HCT116 (cell line): ENCODE measurements at regions not wholly inside any gene's neighbourhood (a gene's known extent, or its start where the extent isn't known, plus 50 kb on each side); places are given as distances from the start of the nearest gene placed in this dataset.

Experiments used
- ATAC-seq: fragments of 200-7000 bp; cut with Tn5 transposase; 2 replicates; pipeline ENCODE4 v1.9.1; 2020; ENCODE audit warnings: mild to moderate bottlenecking, moderate library complexity
- BruUV-seq: library from RNA; stranded (reverse); fragments of 400-500 nt; replicated peaks from 2 replicates; lab custom pipeline; 2021; lab: Mats Ljungman, UMichigan
- CTCF ChIA-PET: fragments of 300-600 bp; sonication (Branson Sonifier 250); formaldehyde crosslinking; loops from one replicate; lab custom pipeline; 2021; ENCODE audit warnings: antibody characterized with exemption; lab: Charles Lee
- POLR2A ChIA-PET: fragments of 300-600, 350-600 bp; sonication (Branson Sonifier 250); formaldehyde crosslinking; loops from one replicate; lab custom pipeline; 2021; ENCODE audit warnings: antibody characterized with exemption; lab: Charles Lee
- RAD21 ChIA-PET, 2 experiments: fragments of 300-600 bp; sonication (Branson Sonifier 250); formaldehyde crosslinking; loops; one replicate each; lab custom pipeline; 2023; ENCODE audit warnings: low total read pairs in 2 of 2; ENCODE audit not compliant: uncharacterized antibody in 2 of 2, unreplicated experiment in 2 of 2, low non-redundant PET in 1 of 2; lab: Charles Lee
- DNase-seq: peaks from one replicate; pipeline ENCODE4 v3.0.0-alpha.2; 2010; ENCODE audit warnings: low read depth, low spot score
- H2AFZ ChIP-seq: fragments of 200-600 bp; shearing (Covaris generic), sonication (generic); 2 replicates; pipeline ENCODE4 v1.6.1; 2017; ENCODE audit warnings: low read depth, mixed run types, mixed read lengths, antibody characterized with exemption, low read length; ENCODE audit not compliant: poor library complexity, severe bottlenecking
- H3K27ac ChIP-seq: 2 replicates; pipeline ENCODE4 v1.5.1; 2012; ENCODE audit warnings: low read depth, low read length
- H3K27me3 ChIP-seq: fragments of 200-600 bp; sonication (generic); 2 replicates; pipeline ENCODE4 v1.6.1; 2016; ENCODE audit warnings: mixed run types, low read length, mixed read lengths; ENCODE audit not compliant: insufficient read depth
- H3K36me3 ChIP-seq, 2 experiments: fragments of 200-500 bp in 1 of 2; fragments of 200-600 bp in 1 of 2; sonication (Bioruptor generic) in 1 of 2; sonication (generic) in 1 of 2; 2 replicates each; pipeline versions ENCODE4 v1.5.1 to v1.6.1; 2014 to 2016; ENCODE audit warnings: low read length in 2 of 2, inconsistent platforms in 1 of 2, mixed read lengths in 1 of 2, mixed run types in 1 of 2; ENCODE audit not compliant: insufficient read depth in 2 of 2, control insufficient read depth in 1 of 2
- H3K4me1 ChIP-seq, 2 experiments: fragments of 200-600 bp in 1 of 2; sonication (generic) in 1 of 2; 2 replicates each; pipeline versions ENCODE4 v1.5.1 to v1.6.1; 2012 to 2017; ENCODE audit warnings: low read length in 2 of 2, inconsistent platforms in 1 of 2, mild to moderate bottlenecking in 1 of 2, mixed read lengths in 1 of 2, mixed run types in 1 of 2, moderate library complexity in 1 of 2; ENCODE audit not compliant: insufficient read depth in 2 of 2, control insufficient read depth in 1 of 2
- H3K4me2 ChIP-seq: fragments of 200-600 bp; sonication (generic); 2 replicates; pipeline ENCODE4 v1.6.1; 2017; ENCODE audit warnings: mixed run types, low read length, mixed read lengths
- H3K4me3 ChIP-seq, 2 experiments: fragments of 200-600 bp in 1 of 2; sonication (generic) in 1 of 2; replicated peaks in 1 of 2; 2 replicates each; pipeline ENCODE4 v1.5.1; 2011 to 2016; ENCODE audit warnings: low read length in 2 of 2, control low read depth in 1 of 2, low read depth in 1 of 2, mild to moderate bottlenecking in 1 of 2, mixed read lengths in 1 of 2, mixed run types in 1 of 2
- H3K79me2 ChIP-seq: fragments of 200-600 bp; sonication (generic); 2 replicates; pipeline ENCODE4 v1.6.1; 2017; ENCODE audit warnings: mild to moderate bottlenecking, mixed run types, low read length, moderate library complexity, mixed read lengths; ENCODE audit not compliant: insufficient read depth
- H3K9ac ChIP-seq: fragments of 200-600 bp; sonication (generic); 2 replicates; pipeline ENCODE4 v1.6.1; 2016; ENCODE audit warnings: low read length, mixed read lengths
- H3K9me2 ChIP-seq: fragments of 200-600 bp; sonication (generic), shearing (Covaris generic); 2 replicates; pipeline ENCODE4 v1.6.1; 2017; ENCODE audit warnings: mixed run types, mild to moderate bottlenecking, moderate library complexity; ENCODE audit not compliant: insufficient read depth
- H3K9me3 ChIP-seq, 2 experiments: fragments of 200-500 bp in 1 of 2; fragments of 200-600 bp in 1 of 2; sonication (Bioruptor generic) in 1 of 2; sonication (generic) in 1 of 2; 2 replicates each; pipeline ENCODE4 v1.6.1; 2014 to 2017; ENCODE audit warnings: low read length in 2 of 2, mixed read lengths in 2 of 2, inconsistent platforms in 1 of 2, low read depth in 1 of 2, mild to moderate bottlenecking in 1 of 2, mixed run types in 1 of 2, moderate library complexity in 1 of 2; ENCODE audit not compliant: control insufficient read depth in 1 of 2, insufficient read depth in 1 of 2
- H4K20me1 ChIP-seq: fragments of 200-600 bp; sonication (generic), shearing (Covaris generic); 2 replicates; pipeline ENCODE4 v1.6.1; 2017; ENCODE audit warnings: mixed run types, mild to moderate bottlenecking, moderate library complexity; ENCODE audit not compliant: insufficient read depth
- CBX3 ChIP-seq: IDR thresholded peaks from 2 replicates; pipeline ENCODE4 v1.6.1; 2012; ENCODE audit warnings: low read depth
- ELF1 ChIP-seq: IDR thresholded peaks from 2 replicates; pipeline ENCODE4 v1.6.1; 2012; ENCODE audit warnings: low read depth, borderline replicate concordance
- EZH2 ChIP-seq: fragments of 200-600 bp; sonication (generic); IDR thresholded peaks from 2 replicates; pipeline ENCODE4 v1.6.1; 2017; ENCODE audit warnings: antibody characterized with exemption, mixed run types
- EZH2phosphoT487 ChIP-seq: fragments of 200-600 bp; IDR thresholded peaks from 2 replicates; pipeline ENCODE4 v1.6.1; 2018; ENCODE audit warnings: antibody characterized with exemption, borderline replicate concordance
- POLR2A ChIP-seq: IDR thresholded peaks from 2 replicates; pipeline ENCODE4 v1.7.0; 2011; ENCODE audit warnings: borderline replicate concordance; ENCODE audit not compliant: insufficient read depth, insufficient read length; ENCODE audit errors: extremely low read depth
- POLR2AphosphoS5 ChIP-seq: IDR thresholded peaks from 2 replicates; pipeline ENCODE4 v1.6.1; 2011; ENCODE audit warnings: mild to moderate bottlenecking, low read depth, low read length, moderate library complexity
- RAD21 ChIP-seq: IDR thresholded peaks from 2 replicates; pipeline ENCODE4 v1.6.1; 2012; ENCODE audit warnings: low read depth, mild to moderate bottlenecking
- SRF ChIP-seq: IDR thresholded peaks from 2 replicates; pipeline ENCODE4 v1.6.1; 2012; ENCODE audit warnings: low read depth
- TCF7L2 ChIP-seq: IDR thresholded peaks from 2 replicates; pipeline ENCODE4 v1.7.0; 2011; ENCODE audit warnings: borderline replicate concordance, inconsistent platforms; ENCODE audit not compliant: insufficient read depth, insufficient read length; ENCODE audit errors: extremely low read depth
- ZFX ChIP-seq: fragments of 450-650 bp; IDR thresholded peaks from 2 replicates; pipeline ENCODE4 v1.6.1; 2017
- ZNF274 ChIP-seq: fragments of 200-500 bp; sonication (Bioruptor generic); IDR thresholded peaks from 2 replicates; pipeline ENCODE4 v1.6.1; 2014; ENCODE audit warnings: mild to moderate bottlenecking, low read depth, low read length, inconsistent platforms
- intact Hi-C: fragments of 100-400 bp; cut with micrococcal nuclease; formaldehyde crosslinking; loops from 2 replicates; pipeline ENCODE4 v1.10.0; 2022
- TF ChIP-seq, protein P1 (sequence below): IDR thresholded peaks from 2 replicates; pipeline ENCODE4 v1.6.1; 2012
- TF ChIP-seq, protein P2 (sequence below), 3 experiments: fragments of 200-600 bp in 1 of 3; sonication (generic) in 1 of 3; IDR thresholded peaks in 2 of 3; conservative IDR thresholded peaks in 1 of 3; 2 replicates each; pipeline ENCODE4 v1.5.1; 2012 to 2017; ENCODE audit warnings: low read depth in 2 of 3, low read length in 2 of 3, antibody characterized with exemption in 1 of 3, borderline replicate concordance in 1 of 3, control low read depth in 1 of 3, mild to moderate bottlenecking in 1 of 3, mixed read lengths in 1 of 3, mixed run types in 1 of 3, moderate library complexity in 1 of 3; ENCODE audit not compliant: insufficient read depth in 1 of 3

- ChIA-PET RAD21 (no interaction called here), POLR2A (no interaction called here), CTCF (no interaction called here)
- BruUV-seq, result no TSS peak
- DNase-seq (no peak), ATAC-seq (no peak)
- H3K36me3 ChIP-seq, result no peaks in the 10 kb centered on the region
- H3K9ac ChIP-seq, result no peak overlapping the region
- no peak overlapping the region for H3K4me2 ChIP-seq
- peaks cover 3 to 10% of the 10 kb centered on the region in 2 experiments; a peak in 3 of 4 replicates for H3K4me1 ChIP-seq
- no peaks in the 10 kb centered on the region for H3K27me3 ChIP-seq
- no peaks in the 10 kb centered on the region for H3K79me2 ChIP-seq
- intact Hi-C loops, result loop anchor here (10.0 kb wide), 1 partner anchor 310 kb away; no protein-coding TSS in a partner anchor
- no peak overlapping the region for H2AFZ ChIP-seq
- no peaks in the 10 kb centered on the region for H4K20me1 ChIP-seq
- TF ChIP-seq ZNF274 (no peak), TCF7L2 (no peak), SRF (no peak), RAD21 (no peak)
- H3K27ac ChIP-seq, result no peak overlapping the region
- H3K4me3 ChIP-seq, result no peak overlapping the region
- H3K9me2 ChIP-seq, result no peaks in the 10 kb centered on the region
- no peaks in the 10 kb centered on the region for H3K9me3 ChIP-seq
Measured at GRCh38 chr6:159114569-159114968, 54.6 kb upstream of the FNDC1 start.

DNA sequence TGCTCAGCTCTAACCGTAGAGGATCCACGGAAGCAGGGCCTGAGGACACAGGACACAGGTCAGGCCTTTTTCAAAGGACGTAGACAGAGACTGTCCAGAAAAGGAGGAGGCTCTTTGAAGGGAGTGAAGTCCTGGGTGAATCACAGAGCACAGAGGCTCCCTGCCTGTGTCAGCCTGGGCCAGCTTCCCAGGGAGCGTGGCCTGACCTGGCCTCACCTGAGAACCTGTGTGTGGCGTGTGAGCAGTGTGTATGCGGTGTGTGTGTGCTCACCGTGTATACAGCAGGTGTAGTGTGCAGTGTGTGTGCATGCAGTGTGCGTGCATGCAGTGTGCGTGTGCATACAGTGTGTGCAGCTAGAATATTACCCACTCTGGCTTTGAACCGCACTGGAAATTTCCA, 56.0 kb upstream of the FNDC1 start:
- Histone ChIP-seq H3K79me2 (no peaks in the 10 kb centered on the region), H3K9me3 (no peaks in the 10 kb centered on the region), H3K27ac (no peak overlapping the region), H3K4me3 (no peak overlapping the region), H4K20me1 (no peaks in the 10 kb centered on the region), H3K27me3 (no peaks in the 10 kb centered on the region), H3K9ac (no peak overlapping the region), H3K36me3 (no peaks in the 10 kb centered on the region), H3K4me2 (no peak overlapping the region), H2AFZ (no peak overlapping the region), H3K9me2 (no peaks in the 10 kb centered on the region), H3K4me1 (peaks cover 3 to 16% of the 10 kb centered on the region in 2 experiments; a peak in 3 of 4 replicates)
- TF ChIP-seq, protein P1, sequence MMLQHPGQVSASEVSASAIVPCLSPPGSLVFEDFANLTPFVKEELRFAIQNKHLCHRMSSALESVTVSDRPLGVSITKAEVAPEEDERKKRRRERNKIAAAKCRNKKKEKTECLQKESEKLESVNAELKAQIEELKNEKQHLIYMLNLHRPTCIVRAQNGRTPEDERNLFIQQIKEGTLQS, result no peak
- TF ChIP-seq ELF1, result no peak
- TF ChIP-seq ZNF274, result no peak
- no peak for TF ChIP-seq EZH2
- no peak for TF ChIP-seq POLR2A
- TF ChIP-seq, protein P2, sequence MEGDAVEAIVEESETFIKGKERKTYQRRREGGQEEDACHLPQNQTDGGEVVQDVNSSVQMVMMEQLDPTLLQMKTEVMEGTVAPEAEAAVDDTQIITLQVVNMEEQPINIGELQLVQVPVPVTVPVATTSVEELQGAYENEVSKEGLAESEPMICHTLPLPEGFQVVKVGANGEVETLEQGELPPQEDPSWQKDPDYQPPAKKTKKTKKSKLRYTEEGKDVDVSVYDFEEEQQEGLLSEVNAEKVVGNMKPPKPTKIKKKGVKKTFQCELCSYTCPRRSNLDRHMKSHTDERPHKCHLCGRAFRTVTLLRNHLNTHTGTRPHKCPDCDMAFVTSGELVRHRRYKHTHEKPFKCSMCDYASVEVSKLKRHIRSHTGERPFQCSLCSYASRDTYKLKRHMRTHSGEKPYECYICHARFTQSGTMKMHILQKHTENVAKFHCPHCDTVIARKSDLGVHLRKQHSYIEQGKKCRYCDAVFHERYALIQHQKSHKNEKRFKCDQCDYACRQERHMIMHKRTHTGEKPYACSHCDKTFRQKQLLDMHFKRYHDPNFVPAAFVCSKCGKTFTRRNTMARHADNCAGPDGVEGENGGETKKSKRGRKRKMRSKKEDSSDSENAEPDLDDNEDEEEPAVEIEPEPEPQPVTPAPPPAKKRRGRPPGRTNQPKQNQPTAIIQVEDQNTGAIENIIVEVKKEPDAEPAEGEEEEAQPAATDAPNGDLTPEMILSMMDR (IDR thresholded peaks at IDR 0.05 in 2 of 3, conservative IDR thresholded peaks at IDR 0.05 in 1 of 3; ENCODE audit: borderline replicate concordance in 1 of 3, insufficient read depth in 1 of 3, low read depth in 2 of 3, low read length in 2 of 3), result no peak
- no peak for TF ChIP-seq EZH2phosphoT487
- TF ChIP-seq POLR2AphosphoS5, result no peak
- TF ChIP-seq CBX3, result no peak
- no peak for TF ChIP-seq ZFX
- TF ChIP-seq TCF7L2, result no peak
- DNase-seq (no peak), ATAC-seq (no peak)
- no TSS peak for BruUV-seq
- CTCF ChIA-PET, result interaction anchor here (1.6 kb wide), 1 partner anchor 22 kb away, joined by 5 read pairs; no protein-coding TSS in a partner anchor
- POLR2A ChIA-PET, result no interaction called here
- RAD21 ChIA-PET, result no interaction called here
- intact Hi-C loops, result loop anchor here (10.0 kb wide), 1 partner anchor 308 kb away; no protein-coding TSS in a partner anchor
